ENCODE measurements at regions not wholly inside any gene's neighbourhood (a gene's known extent, or its start where the extent isn't known, plus 50 kb on each side); places are given as distances from the start of the nearest gene placed in this dataset.
"Not testable (repeated sequence)": the region's sequence is repeated elsewhere in the genome, so short reads cannot be mapped to it uniquely, and the experiment has no call there.

DNA sequence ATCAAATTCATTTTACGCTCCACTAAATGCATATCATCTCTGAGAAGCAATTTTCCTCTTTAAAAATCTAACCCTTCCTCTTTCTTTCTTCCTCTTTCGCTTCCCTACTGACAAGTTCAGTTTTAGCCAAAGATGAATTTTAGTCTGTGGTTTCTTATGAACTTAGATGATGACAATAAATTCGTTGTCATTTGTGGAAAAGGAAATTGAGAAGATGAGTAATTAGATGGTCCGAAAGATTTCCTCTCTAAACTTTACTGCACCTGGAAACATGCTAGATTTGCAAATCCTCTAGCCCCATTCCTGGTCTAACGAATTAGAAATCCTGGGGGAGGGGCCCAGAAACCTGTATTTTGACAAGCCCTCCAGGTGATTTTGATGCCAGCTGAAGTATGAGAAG, 855.4 kb upstream of the CHORDC1 start:
- no peak for DNase-seq (ENCODE audit: low spot score)
- FAIRE-seq = no peak

DNA sequence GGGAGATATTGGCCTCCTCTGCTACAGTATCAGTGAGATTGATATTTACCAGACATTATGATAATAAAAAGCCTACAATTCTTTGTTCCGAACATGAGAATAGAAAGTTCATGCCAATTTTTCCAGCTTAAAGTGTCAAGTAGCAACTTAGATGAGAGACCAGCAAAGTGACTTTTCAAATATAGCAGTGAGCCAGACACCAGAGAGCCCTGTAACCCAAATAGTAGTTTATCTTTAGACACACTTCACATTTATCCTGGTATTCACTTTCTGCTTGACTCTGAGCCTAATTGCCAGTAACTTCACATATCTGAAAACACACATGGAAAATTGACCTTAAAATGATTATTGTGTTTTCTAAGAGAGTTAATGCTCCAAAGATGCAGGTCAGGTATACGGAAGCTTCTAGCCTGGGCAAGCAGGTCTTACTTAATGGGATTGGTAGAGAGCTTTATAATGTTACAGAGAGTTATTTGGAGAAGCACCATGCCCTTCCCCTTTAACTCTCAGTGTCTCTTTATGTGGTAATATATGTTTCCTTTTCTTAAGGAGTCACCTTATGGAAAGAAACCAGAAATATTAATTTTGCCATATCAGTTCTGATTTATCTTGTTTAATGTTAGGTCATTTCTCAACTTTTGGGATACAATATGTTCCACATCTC, 852.3 kb upstream of the CHORDC1 start:
- DNase-seq (ENCODE audit: low spot score) (no peak), FAIRE-seq (no peak)

DNA sequence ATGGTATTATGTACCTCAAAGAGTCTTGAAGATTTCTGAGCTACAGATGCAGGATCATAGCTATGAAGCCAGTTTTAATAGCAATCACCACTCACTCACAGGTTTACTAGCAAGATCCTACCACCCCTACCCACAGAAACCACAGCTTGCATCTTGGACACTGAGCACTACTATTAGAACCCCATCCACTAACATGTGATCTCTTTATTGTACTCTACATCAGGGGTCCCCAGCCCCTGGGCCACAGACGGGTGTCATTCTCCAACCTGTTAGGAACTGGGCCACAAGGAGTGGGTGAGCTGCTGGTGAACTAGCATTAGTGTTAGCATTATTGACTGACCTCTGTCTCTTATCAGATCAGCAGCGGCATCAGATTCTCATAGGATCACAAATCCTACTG, 844.8 kb upstream of the CHORDC1 start:
- no peak for DNase-seq (ENCODE audit: low spot score)
- no peak for FAIRE-seq

- DNase-seq (ENCODE audit: low spot score) = no peak
- FAIRE-seq = no peak
Observed at GRCh38 chr11:91066456-91067047, 843.7 kb upstream of the CHORDC1 start.

DNA sequence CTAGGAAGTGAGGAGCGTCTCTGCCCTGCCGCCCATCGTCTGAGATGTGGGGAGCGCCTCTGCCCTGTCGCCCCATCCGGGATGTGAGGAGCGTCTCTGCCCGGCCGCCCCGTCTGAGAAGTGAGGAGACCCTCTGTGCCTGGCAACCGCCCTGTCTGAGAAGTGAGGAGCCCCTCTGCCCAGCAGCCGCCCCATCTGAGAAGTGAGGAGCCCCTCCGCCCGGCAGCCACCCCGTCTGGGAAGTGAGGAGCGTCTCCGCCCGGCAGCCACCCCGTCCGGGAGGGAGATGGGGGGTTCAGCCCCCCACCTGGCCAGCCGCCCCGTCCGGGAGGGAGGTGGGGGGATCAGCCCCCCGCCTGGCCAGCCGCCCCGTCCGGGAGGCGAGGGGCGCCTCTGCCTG, 840.5 kb upstream of the CHORDC1 start:
- not testable (repeated sequence) for FAIRE-seq

DNA sequence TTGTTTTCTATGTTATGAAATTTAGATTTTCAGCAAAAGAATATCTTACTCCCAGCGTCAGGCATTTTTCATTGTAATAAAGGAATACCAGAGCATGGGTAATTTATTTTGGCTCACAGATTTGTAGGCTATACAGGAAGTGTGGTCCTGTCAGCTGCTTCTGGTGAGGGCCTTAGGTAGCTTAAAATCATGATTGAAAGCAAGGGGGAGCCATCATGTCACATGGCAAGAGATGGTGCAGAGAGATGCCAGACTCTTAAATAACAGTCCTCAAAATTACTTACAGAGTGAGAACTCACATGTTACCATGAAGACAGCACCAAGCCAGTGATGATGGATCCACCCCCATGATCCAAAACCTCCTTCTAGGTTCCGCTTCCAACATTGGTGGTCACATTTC, 825.0 kb upstream of the CHORDC1 start:
- DNase-seq (ENCODE audit: low spot score) (no peak), FAIRE-seq (no peak)

More for the DNA sequence above, 840.5 kb upstream of the CHORDC1 start:
- DNase-seq (ENCODE audit: low spot score) = not testable (repeated sequence)

DNA sequence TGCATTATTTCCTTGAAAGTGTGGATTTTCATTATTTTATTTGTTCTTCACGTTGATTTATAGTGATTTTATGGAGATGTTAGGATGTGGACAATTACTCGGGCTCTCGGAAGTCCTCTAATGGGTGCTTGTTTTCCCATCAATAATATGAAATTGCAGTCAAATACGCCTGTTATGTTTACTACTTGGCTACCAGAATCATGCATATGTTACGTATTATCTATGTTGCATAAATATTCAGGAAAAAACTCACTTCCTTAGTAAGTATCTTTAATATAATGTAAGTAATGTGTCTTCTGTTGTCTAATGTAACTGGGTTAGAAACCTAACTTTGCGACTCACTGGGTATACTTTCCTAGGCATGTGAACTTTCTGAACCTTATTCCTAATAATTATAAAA, 823.4 kb upstream of the CHORDC1 start:
- FAIRE-seq = no peak

GRCh38 chr11:91041626-91042025, 818.8 kb upstream of the CHORDC1 start:
- no peak for DNase-seq (ENCODE audit: low spot score)
- FAIRE-seq = no peak

More for the DNA sequence above, 823.4 kb upstream of the CHORDC1 start:
- no peak for DNase-seq (ENCODE audit: low spot score)

DNA sequence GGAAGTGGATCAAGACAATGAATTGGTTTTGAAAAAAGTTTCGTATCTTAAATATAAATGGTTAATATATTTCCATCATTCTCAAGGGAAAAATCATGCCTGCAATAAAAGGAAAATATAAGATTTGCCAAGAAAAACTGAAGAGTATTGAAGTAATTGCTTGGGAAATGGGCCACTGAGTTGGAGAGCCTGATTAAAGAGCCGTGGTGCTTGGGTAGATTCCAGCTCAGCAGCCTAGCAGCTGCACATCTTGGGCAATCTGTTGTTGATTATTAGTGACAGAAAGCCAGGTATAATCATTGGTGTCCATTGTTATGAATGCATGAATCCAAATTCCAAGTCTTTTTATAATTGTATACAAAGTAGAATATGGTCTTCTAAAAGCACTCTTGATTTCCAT, 800.9 kb upstream of the CHORDC1 start:
- FAIRE-seq (no peak), DNase-seq (ENCODE audit: low spot score) (no peak)

- FAIRE-seq = no peak
Observed at GRCh38 chr11:91011503-91011902, 788.7 kb upstream of the CHORDC1 start.

DNA sequence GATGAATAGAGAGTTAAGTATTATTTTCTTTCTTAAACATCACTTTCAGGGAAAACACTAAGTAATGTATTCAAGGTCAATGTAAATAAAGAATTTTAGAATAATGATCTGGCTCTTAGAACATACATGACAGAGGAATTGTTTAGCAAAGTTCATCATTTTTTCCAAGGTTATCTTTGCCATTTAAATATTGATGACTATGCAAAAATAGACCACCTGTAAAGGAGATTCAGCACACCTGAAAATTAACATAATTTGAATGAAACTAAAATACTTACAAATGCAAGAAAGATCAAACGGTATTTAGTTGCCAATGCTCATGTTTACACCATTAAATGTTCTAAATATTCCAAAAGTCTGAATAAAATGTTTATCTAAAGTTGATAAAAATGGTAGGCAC, 782.6 kb upstream of the CHORDC1 start:
- DNase-seq (ENCODE audit: low spot score) = no peak
- no peak for FAIRE-seq

More at GRCh38 chr11:91011503-91011902, 788.7 kb upstream of the CHORDC1 start:
- DNase-seq (ENCODE audit: low spot score) = no peak

- FAIRE-seq (no peak), DNase-seq (ENCODE audit: low spot score) (no peak)
Observed at GRCh38 chr11:90997241-90997640, 774.4 kb upstream of the CHORDC1 start.

GRCh38 chr11:90972159-90972558, 749.3 kb upstream of the CHORDC1 start:
- FAIRE-seq; DNase-seq (ENCODE audit: low spot score): not testable (repeated sequence)

DNA sequence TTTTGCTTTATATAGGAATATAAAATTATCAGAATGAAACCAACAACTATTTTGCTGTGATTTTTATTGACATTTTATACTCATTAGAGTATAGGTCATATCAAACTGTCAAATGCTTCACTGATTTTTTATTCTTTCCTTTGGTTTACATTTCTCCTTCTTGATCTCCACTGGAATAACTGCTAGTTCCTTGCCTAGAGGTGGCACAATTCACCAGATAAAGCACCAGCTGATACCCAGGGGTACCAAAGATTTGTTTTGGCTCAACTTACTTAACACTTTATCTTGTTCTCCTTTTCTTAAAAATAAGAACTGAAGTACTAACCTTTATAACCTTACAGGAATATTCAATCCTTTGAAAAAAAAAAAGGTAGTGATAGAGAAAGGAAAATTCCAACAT, 725.1 kb upstream of the CHORDC1 start:
- DNase-seq (ENCODE audit: low spot score) (no peak), FAIRE-seq (no peak)

- no peak for FAIRE-seq
Observed at GRCh38 chr11:90930252-90930651, 707.4 kb upstream of the CHORDC1 start.

DNA sequence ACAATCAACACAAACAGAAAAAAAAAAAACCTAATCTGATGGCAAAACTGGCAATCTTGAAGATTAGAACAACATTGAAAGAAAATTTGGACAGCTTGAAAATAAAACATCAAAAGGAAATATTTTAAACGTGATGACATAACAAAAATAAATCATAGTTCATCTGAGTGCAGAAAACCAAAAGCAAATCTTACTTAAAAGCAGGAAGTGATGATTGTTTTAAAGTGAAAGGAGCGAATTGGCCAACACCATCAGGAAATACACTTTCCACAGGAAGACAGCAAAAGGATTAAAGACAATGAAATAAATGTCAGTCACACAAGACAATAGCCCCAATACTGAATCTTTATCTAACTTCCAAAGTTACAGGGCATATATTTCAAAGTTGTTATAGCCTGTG, 696.5 kb upstream of the CHORDC1 start:
- DNase-seq (ENCODE audit: low spot score) (no peak), FAIRE-seq (no peak)

More at GRCh38 chr11:90930252-90930651, 707.4 kb upstream of the CHORDC1 start:
- no peak for DNase-seq (ENCODE audit: low spot score)

GRCh38 chr11:90916706-90917105, 693.9 kb upstream of the CHORDC1 start:
- no peak for FAIRE-seq

GRCh38 chr11:90913131-90913668, 690.4 kb upstream of the CHORDC1 start:
- no peak for DNase-seq (ENCODE audit: low spot score)
- FAIRE-seq = no peak

More at GRCh38 chr11:90916706-90917105, 693.9 kb upstream of the CHORDC1 start:
- no peak for DNase-seq (ENCODE audit: low spot score)

GRCh38 chr11:90912631-90913030, 689.8 kb upstream of the CHORDC1 start:
- DNase-seq (ENCODE audit: low spot score) = no peak
- FAIRE-seq = no peak

DNA sequence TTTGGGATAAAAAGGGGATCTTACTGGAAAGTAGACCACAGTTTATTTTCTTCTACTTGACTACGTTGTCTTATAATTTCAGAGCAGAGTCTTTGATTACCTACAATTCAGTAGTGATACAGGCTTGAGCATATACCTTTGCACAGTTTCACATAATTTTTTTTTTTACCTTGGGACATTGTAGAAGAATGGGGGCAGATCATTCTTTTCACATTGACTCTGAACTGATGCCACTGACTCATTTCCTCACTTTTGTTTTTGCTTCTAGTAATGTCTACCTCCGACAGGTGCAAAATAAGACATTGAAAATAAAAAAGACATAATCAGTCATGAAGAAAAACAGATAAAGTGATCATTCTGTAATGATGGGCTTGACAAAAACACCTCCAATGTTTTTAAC, 688.3 kb upstream of the CHORDC1 start:
- FAIRE-seq (no peak), DNase-seq (ENCODE audit: low spot score) (no peak)

DNA sequence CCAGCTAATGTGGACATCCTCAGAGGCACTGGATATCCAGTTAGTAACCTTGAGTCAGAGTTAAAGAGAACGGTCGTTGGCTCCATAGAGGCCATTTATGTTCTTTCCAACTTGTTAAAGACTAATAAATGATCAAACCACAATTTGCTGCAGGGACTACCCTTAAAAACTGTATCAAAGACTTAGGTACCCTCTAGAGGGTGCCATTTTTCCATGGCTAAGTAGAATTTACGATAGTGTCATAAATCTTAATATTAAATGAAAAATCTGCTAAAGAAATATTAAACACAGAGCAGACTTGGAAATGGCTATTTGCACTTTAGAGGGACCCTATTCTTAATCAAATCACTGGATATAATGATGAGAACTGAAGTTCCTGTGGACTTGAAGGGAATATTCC, 685.2 kb upstream of the CHORDC1 start:
- FAIRE-seq (no peak), DNase-seq (ENCODE audit: low spot score) (no peak)

- FAIRE-seq = no peak
Observed at GRCh38 chr11:90895850-90896249, 673.0 kb upstream of the CHORDC1 start.

GRCh38 chr11:90890347-90890746, 667.5 kb upstream of the CHORDC1 start:
- no peak for DNase-seq (ENCODE audit: low spot score)
- FAIRE-seq = no peak

More at GRCh38 chr11:90895850-90896249, 673.0 kb upstream of the CHORDC1 start:
- DNase-seq (ENCODE audit: low spot score) = no peak

Measured in urothelium cell line (cell line).